SW 1271 (cell line): ENCODE measurements at regions not wholly inside any gene's neighbourhood (a gene's known extent, or its start where the extent isn't known, plus 50 kb on each side); places are given as distances from the start of the nearest gene placed in this dataset.

Source experiments
- DNase-seq, 2 experiments: peaks; one replicate each; lab custom pipeline; 2025; lab: John Stamatoyannopoulos, UW

- DNase-seq = no peak
Measured at GRCh38 chrX:149152941-149153340, 352.2 kb downstream of the IDS start.

- DNase-seq = no peak
Measured at GRCh38 chrX:149151805-149152757, 353.0 kb downstream of the IDS start.

GRCh38 chrX:149145845-149146285 is 359.2 kb downstream of the IDS start:
- no peak for DNase-seq

GRCh38 chrX:149131774-149132173 is 373.3 kb downstream of the IDS start:
- DNase-seq = no peak

- no peak for DNase-seq
Measured at GRCh38 chrX:149129767-149130166, 375.3 kb downstream of the IDS start.

- DNase-seq = no peak
Measured at GRCh38 chrX:149124526-149125108, 380.5 kb downstream of the IDS start.

GRCh38 chrX:149121206-149121920 is 383.7 kb downstream of the IDS start:
- DNase-seq = no peak

GRCh38 chrX:149120459-149120858 is 384.6 kb downstream of the IDS start:
- DNase-seq = no peak

- no peak for DNase-seq
Measured at GRCh38 chrX:149114874-149115273, 390.2 kb downstream of the IDS start.

- DNase-seq = no peak
Measured at GRCh38 chrX:149114001-149114400, 391.1 kb downstream of the IDS start.

GRCh38 chrX:149097786-149098185 is 407.3 kb downstream of the IDS start:
- DNase-seq = no peak

GRCh38 chrX:149092179-149092578 is 412.9 kb downstream of the IDS start:
- DNase-seq = no peak

GRCh38 chrX:149079805-149080406 is 425.2 kb downstream of the IDS start:
- no peak for DNase-seq

- no peak for DNase-seq
Measured at GRCh38 chrX:149074398-149074797, 430.7 kb downstream of the IDS start.

GRCh38 chrX:149073479-149073878 is 431.6 kb downstream of the IDS start:
- no peak for DNase-seq

- DNase-seq = no peak
Measured at GRCh38 chrX:149069899-149070298, 435.2 kb downstream of the IDS start.

- DNase-seq = no peak
Measured at GRCh38 chrX:149060921-149061320, 444.2 kb downstream of the IDS start.
